ENCODE measurements at regions not wholly inside any gene's neighbourhood (a gene's known extent, or its start where the extent isn't known, plus 50 kb on each side); places are given as distances from the start of the nearest gene placed in this dataset.

- no peak for DNase-seq (ENCODE audit: low spot score)
Measured at GRCh38 chr12:98389593-98389992, 125.8 kb upstream of the TMPO start.

- DNase-seq (ENCODE audit: low spot score): peak; percentile 90
Measured at GRCh38 chr12:98397323-98398105, 117.9 kb upstream of the TMPO start.

GRCh38 chr12:98399532-98399931 lies 115.9 kb upstream of the TMPO start:
- no peak for DNase-seq (ENCODE audit: low spot score)

- DNase-seq (ENCODE audit: low spot score): no peak
Measured at GRCh38 chr12:98401427-98401826, 114.0 kb upstream of the TMPO start.

- peak; percentile 44 for DNase-seq (ENCODE audit: low spot score)
Measured at GRCh38 chr12:98402091-98402490, 113.3 kb upstream of the TMPO start.

- no peak for DNase-seq (ENCODE audit: low spot score)
Measured at GRCh38 chr12:98402671-98403070, 112.7 kb upstream of the TMPO start.

GRCh38 chr12:98403385-98403784 lies 112.0 kb upstream of the TMPO start:
- DNase-seq (ENCODE audit: low spot score): no peak

GRCh38 chr12:98403936-98404335 lies 111.5 kb upstream of the TMPO start:
- DNase-seq (ENCODE audit: low spot score): no peak

- DNase-seq (ENCODE audit: low spot score): peak; percentile 53
Measured at GRCh38 chr12:98405805-98406366, 109.5 kb upstream of the TMPO start.

- DNase-seq (ENCODE audit: low spot score): no peak
Measured at GRCh38 chr12:98406378-98406777, 109.0 kb upstream of the TMPO start.

GRCh38 chr12:98408681-98409080 lies 106.7 kb upstream of the TMPO start:
- no peak for DNase-seq (ENCODE audit: low spot score)

GRCh38 chr12:98409548-98409947 lies 105.8 kb upstream of the TMPO start:
- DNase-seq (ENCODE audit: low spot score): no peak

- no peak for DNase-seq (ENCODE audit: low spot score)
Measured at GRCh38 chr12:98410356-98410755, 105.0 kb upstream of the TMPO start.

- peak; percentile 51 for DNase-seq (ENCODE audit: low spot score)
Measured at GRCh38 chr12:98416845-98417244, 98.5 kb upstream of the TMPO start.

GRCh38 chr12:98417266-98417665 lies 98.1 kb upstream of the TMPO start:
- DNase-seq (ENCODE audit: low spot score): no peak

GRCh38 chr12:98418357-98419075 lies 96.9 kb upstream of the TMPO start:
- peak; percentile 66 for DNase-seq (ENCODE audit: low spot score)

GRCh38 chr12:98419081-98419794 lies 96.2 kb upstream of the TMPO start:
- no peak for DNase-seq (ENCODE audit: low spot score)

GRCh38 chr12:98419795-98420404 lies 95.5 kb upstream of the TMPO start:
- DNase-seq (ENCODE audit: low spot score): no peak

GRCh38 chr12:98420461-98420860 lies 94.9 kb upstream of the TMPO start:
- no peak for DNase-seq (ENCODE audit: low spot score)

GRCh38 chr12:98421316-98421715 lies 94.1 kb upstream of the TMPO start:
- no peak for DNase-seq (ENCODE audit: low spot score)

- no peak for DNase-seq (ENCODE audit: low spot score)
Measured at GRCh38 chr12:98422359-98422758, 93.0 kb upstream of the TMPO start.

GRCh38 chr12:98422812-98423211 lies 92.6 kb upstream of the TMPO start:
- DNase-seq (ENCODE audit: low spot score): peak; percentile 52

Measured in HT-29 (cell line).